IMR-90 (cell line): ENCODE measurements at regions not wholly inside any gene's neighbourhood (a gene's known extent, or its start where the extent isn't known, plus 50 kb on each side); places are given as distances from the start of the nearest gene placed in this dataset.

ENCODE experiments used
- ATAC-seq: fragments of 200-7000 bp; cut with Tn5 transposase; 2 replicates; pipeline ENCODE4 v1.9.1; 2020; ENCODE audit warnings: low read depth, mild to moderate bottlenecking, moderate library complexity
- BruUV-seq: library from RNA; stranded (reverse); fragments of 400-500 nt; replicated peaks from 2 replicates; lab custom pipeline; 2021; lab: Mats Ljungman, UMichigan
- CTCF ChIA-PET: fragments of 300-600 bp; formaldehyde crosslinking; extraction: SDS; loops from one replicate; lab custom pipeline; 2021; ENCODE audit warnings: antibody characterized with exemption; lab: Yijun Ruan, JAX
- POLR2A ChIA-PET: fragments of 300-600 bp; sonication (Branson Sonifier 250); formaldehyde crosslinking; loops from one replicate; lab custom pipeline; 2022; ENCODE audit warnings: antibody characterized with exemption; ENCODE audit not compliant: unreplicated experiment; lab: Charles Lee
- DNase-seq: peaks from one replicate; pipeline ENCODE4 v3.0.0; 2013
- H2AFZ ChIP-seq: replicated peaks from 2 replicates; pipeline ENCODE3; 2013; ENCODE audit warnings: low read length, mild to moderate bottlenecking; ENCODE audit not compliant: poor library complexity
- H2AK5ac ChIP-seq: 2 replicates; pipeline ENCODE4 v1.6.1; 2013; ENCODE audit warnings: low read depth, low read length, inconsistent platforms
- H2AK9ac ChIP-seq: replicated peaks from 2 replicates; pipeline ENCODE3; 2013; ENCODE audit warnings: mild to moderate bottlenecking, low read depth, low read length, moderate library complexity; ENCODE audit not compliant: poor library complexity
- H2BK120ac ChIP-seq: 2 replicates; pipeline ENCODE4 v1.6.1; 2013; ENCODE audit warnings: low read depth, low read length, inconsistent platforms
- H2BK15ac ChIP-seq: 3 replicates; pipeline ENCODE4 v1.6.1; 2013; ENCODE audit warnings: low read depth, low read length, inconsistent platforms
- H2BK20ac ChIP-seq: 2 replicates; pipeline ENCODE4 v1.6.1; 2013; ENCODE audit warnings: low read depth, mild to moderate bottlenecking, inconsistent platforms, low read length, moderate library complexity
- H2BK5ac ChIP-seq: 2 replicates; pipeline ENCODE4 v1.6.1; 2013; ENCODE audit warnings: mild to moderate bottlenecking, low read depth, low read length, inconsistent platforms; ENCODE audit not compliant: poor library complexity, severe bottlenecking
- H3K14ac ChIP-seq: replicated peaks from 2 replicates; pipeline ENCODE4 v1.6.1; 2013; ENCODE audit warnings: low read depth, low read length, inconsistent platforms
- H3K18ac ChIP-seq: 2 replicates; pipeline ENCODE4 v1.6.1; 2013; ENCODE audit warnings: low read depth, low read length, control low read depth
- H3K23ac ChIP-seq: 2 replicates; pipeline ENCODE4 v1.6.1; 2013; ENCODE audit warnings: low read depth, low read length, inconsistent platforms
- H3K27ac ChIP-seq: 2 replicates; pipeline ENCODE4 v1.5.1; 2013; ENCODE audit warnings: mild to moderate bottlenecking, control low read depth, low read length; ENCODE audit not compliant: insufficient read depth
- H3K27me3 ChIP-seq: 2 replicates; pipeline ENCODE4 v1.6.1; 2013; ENCODE audit warnings: low read length; ENCODE audit not compliant: control insufficient read depth, insufficient read depth
- H3K36me3 ChIP-seq: 2 replicates; pipeline ENCODE4 v1.6.1; 2013; ENCODE audit warnings: low read length, mixed read lengths; ENCODE audit not compliant: control insufficient read depth, insufficient read depth
- H3K4ac ChIP-seq: 2 replicates; pipeline ENCODE4 v1.6.1; 2013; ENCODE audit warnings: low read depth, low read length, inconsistent platforms
- H3K4me1 ChIP-seq: 2 replicates; pipeline ENCODE4 v1.6.1; 2013; ENCODE audit warnings: low read length, mixed read lengths; ENCODE audit not compliant: control insufficient read depth, insufficient read depth
- H3K4me2 ChIP-seq: 2 replicates; pipeline ENCODE4 v1.6.1; 2013; ENCODE audit warnings: low read depth, mild to moderate bottlenecking, control low read depth, low read length, moderate library complexity
- H3K4me3 ChIP-seq: 2 replicates; pipeline ENCODE4 v1.5.1; 2013; ENCODE audit warnings: low read depth, mild to moderate bottlenecking, control low read depth, low read length, moderate library complexity; ENCODE audit not compliant: insufficient read depth
- H3K56ac ChIP-seq: 2 replicates; pipeline ENCODE4 v1.6.1; 2013; ENCODE audit warnings: low read length, inconsistent platforms; ENCODE audit not compliant: insufficient read depth; ENCODE audit errors: extremely low read depth
- H3K79me1 ChIP-seq, 2 experiments: 2 replicates each; pipeline ENCODE4 v1.6.1; 2013; ENCODE audit warnings: low read length in 2 of 2, inconsistent platforms in 1 of 2, low read depth in 1 of 2
- H3K9ac ChIP-seq: 2 replicates; pipeline ENCODE4 v1.6.1; 2013; ENCODE audit warnings: low read depth, low read length, control low read depth
- H3K9me1 ChIP-seq: 2 replicates; pipeline ENCODE4 v1.6.1; 2013; ENCODE audit warnings: low read length, inconsistent platforms; ENCODE audit not compliant: insufficient read depth
- H3K9me3 ChIP-seq: 2 replicates; pipeline ENCODE4 v1.6.1; 2013; ENCODE audit warnings: low read length; ENCODE audit not compliant: control insufficient read depth, insufficient read depth
- H4K20me1 ChIP-seq: 2 replicates; pipeline ENCODE4 v1.6.1; 2013; ENCODE audit warnings: low read length, inconsistent platforms; ENCODE audit not compliant: insufficient read depth
- H4K5ac ChIP-seq: 2 replicates; pipeline ENCODE4 v1.6.1; 2013; ENCODE audit warnings: mild to moderate bottlenecking, low read depth, low read length, control low read depth
- H4K8ac ChIP-seq, 2 experiments: 2 replicates each; pipeline ENCODE4 v1.6.1; 2013; ENCODE audit warnings: low read depth in 2 of 2, low read length in 2 of 2, control low read depth in 1 of 2, inconsistent platforms in 1 of 2
- H4K91ac ChIP-seq: 2 replicates; pipeline ENCODE4 v1.6.1; 2013; ENCODE audit warnings: low read depth, low read length, inconsistent platforms; ENCODE audit not compliant: insufficient read depth
- BHLHE40 ChIP-seq: fragments of 150-350 bp; IDR thresholded peaks from 2 replicates; pipeline ENCODE4 v1.6.1; 2016; ENCODE audit warnings: mild to moderate bottlenecking, low read depth, low read length
- CEBPB ChIP-seq: IDR thresholded peaks from 2 replicates; pipeline ENCODE4 v1.6.1; 2012; ENCODE audit warnings: low read depth, low read length, improper control_type of control experiment
- FOS ChIP-seq: fragments of 150-350 bp; IDR thresholded peaks from 2 replicates; pipeline ENCODE4 v1.6.1; 2016; ENCODE audit warnings: low read depth, low read length
- MAFK ChIP-seq: IDR thresholded peaks from 2 replicates; pipeline ENCODE4 v1.6.1; 2012; ENCODE audit warnings: low read depth, low read length, improper control_type of control experiment
- MAZ ChIP-seq: IDR thresholded peaks from 2 replicates; pipeline ENCODE4 v1.6.1; 2012; ENCODE audit warnings: low read depth, mild to moderate bottlenecking, low read length, improper control_type of control experiment, moderate library complexity, borderline replicate concordance
- MXI1 ChIP-seq: IDR thresholded peaks from 2 replicates; pipeline ENCODE4 v1.6.1; 2012; ENCODE audit warnings: low read depth, mild to moderate bottlenecking, low read length, moderate library complexity, borderline replicate concordance
- NFE2L2 ChIP-seq: fragments of 150-350 bp; IDR thresholded peaks from 2 replicates; pipeline ENCODE4 v1.6.1; 2016; ENCODE audit warnings: low read depth, mild to moderate bottlenecking, low read length
- RAD21 ChIP-seq: IDR thresholded peaks from 2 replicates; pipeline ENCODE4 v1.6.1; 2012; ENCODE audit warnings: low read length, improper control_type of control experiment
- RCOR1 ChIP-seq: IDR thresholded peaks from 2 replicates; pipeline ENCODE4 v1.6.1; 2012; ENCODE audit warnings: mild to moderate bottlenecking, low read length, improper control_type of control experiment; ENCODE audit not compliant: insufficient replicate concordance
- WGBS, 2 experiments: methylation state at CpG; one replicate each; pipeline versions ENCODE4 v1.1.5 to v1.1.7; 2013; ENCODE audit warnings: missing lambda C conversion rate in 2 of 2; ENCODE audit not compliant: insufficient read length in 1 of 2; ENCODE audit errors: extremely low coverage in 2 of 2; 5-methylcytosine and 5-hydroxymethylcytosine counted together
- dilution Hi-C: fragments of 300-500 bp; cut with HindIII; formaldehyde crosslinking; loops from one replicate; pipeline ENCODE4 v1.14.3; 2018; ENCODE audit warnings: low sequenced_read_pairs; ENCODE audit not compliant: unreplicated experiment
- in situ Hi-C: fragments of 300-500 bp; cut with MboI; formaldehyde crosslinking; loops from 3 replicates; pipeline ENCODE4 v1.14.3; 2019; ENCODE audit warnings: low sequenced_read_pairs, inconsistent platforms, mixed read lengths
- intact Hi-C: fragments of 100-400 bp; cut with micrococcal nuclease; formaldehyde crosslinking; loops from 2 replicates; pipeline ENCODE4 v1.10.0; 2022
- TF ChIP-seq, protein P1 (sequence below): fragments of 150-350 bp; IDR thresholded peaks from 2 replicates; pipeline ENCODE4 v1.6.1; 2017; ENCODE audit warnings: mild to moderate bottlenecking, antibody characterized with exemption, low read length, low read depth
- TF ChIP-seq, protein P2 (sequence below): fragments of 150-350 bp; IDR thresholded peaks from 2 replicates; pipeline ENCODE4 v1.6.1; 2016; ENCODE audit warnings: low read depth, mild to moderate bottlenecking, low read length, moderate library complexity, borderline replicate concordance
- TF ChIP-seq, protein P3 (sequence below): conservative IDR thresholded peaks from 2 replicates; pipeline ENCODE4 v1.5.1; 2012; ENCODE audit warnings: mild to moderate bottlenecking, low read depth, low read length, improper control_type of control experiment

DNA sequence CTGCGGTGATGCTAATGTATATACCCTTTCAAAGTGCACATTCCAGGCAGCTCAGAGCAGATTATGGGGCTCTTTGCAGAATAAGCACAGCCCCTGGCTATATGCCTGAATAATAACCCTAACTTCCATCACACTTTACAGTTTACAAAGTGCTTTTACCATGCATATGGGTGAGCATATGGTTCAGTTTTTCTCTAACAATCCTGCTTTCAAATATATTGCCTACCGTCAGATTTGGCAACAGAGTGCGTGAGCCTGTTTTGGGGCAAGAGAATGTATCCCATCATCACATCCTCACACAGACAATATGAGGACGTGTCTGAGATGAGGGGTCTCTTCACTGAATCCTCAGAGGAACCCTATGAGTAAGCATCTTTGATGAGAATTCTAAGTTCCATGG is 162.8 kb upstream of the VCX start:
- no peaks in the 10 kb centered on the region for H3K79me1 ChIP-seq
- H3K23ac ChIP-seq, result no peak overlapping the region
- no peaks in the 10 kb centered on the region for H3K27me3 ChIP-seq
- no peak overlapping the region for H3K27ac ChIP-seq
- intact Hi-C loops (no loop called here), in situ Hi-C loops (no loop called here), dilution Hi-C loops (no loop called here)
- no peak overlapping the region for H2AFZ ChIP-seq
- H2BK5ac ChIP-seq, result no peak overlapping the region
- DNase-seq, result no peak
- no peak overlapping the region for H2BK120ac ChIP-seq
- H3K4ac ChIP-seq, result no peak overlapping the region
- ATAC-seq, result no peak
- no peaks in the 10 kb centered on the region for H4K20me1 ChIP-seq
- no peak overlapping the region for H3K9ac ChIP-seq
- WGBS, 2 experiments, result no CpG with 5 or more reads among the region's 4 CpGs
- H2BK20ac ChIP-seq, result no peak overlapping the region
- H3K56ac ChIP-seq, result no peak overlapping the region
- H3K4me2 ChIP-seq, result no peak overlapping the region
- no peak overlapping the region for H4K8ac ChIP-seq
- no peaks in the 10 kb centered on the region for H3K36me3 ChIP-seq
- ChIA-PET CTCF (interaction anchor here (0.6 kb wide), 1 partner anchor 275 kb away, joined by 3 read pairs; no protein-coding TSS in a partner anchor), POLR2A (no interaction called here)
- H3K4me1 ChIP-seq, result no peaks in the 10 kb centered on the region
- peaks cover 5% of the 10 kb centered on the region for H3K9me3 ChIP-seq
- no TSS peak for BruUV-seq
- H3K9me1 ChIP-seq, result no peaks in the 10 kb centered on the region
- H3K18ac ChIP-seq, result no peak overlapping the region
- no peak overlapping the region for H3K4me3 ChIP-seq
- H4K5ac ChIP-seq, result no peak overlapping the region
- no peak overlapping the region for H3K14ac ChIP-seq
- no peak overlapping the region for H2AK5ac ChIP-seq
- TF ChIP-seq RCOR1, result no peak
- TF ChIP-seq, protein P1, sequence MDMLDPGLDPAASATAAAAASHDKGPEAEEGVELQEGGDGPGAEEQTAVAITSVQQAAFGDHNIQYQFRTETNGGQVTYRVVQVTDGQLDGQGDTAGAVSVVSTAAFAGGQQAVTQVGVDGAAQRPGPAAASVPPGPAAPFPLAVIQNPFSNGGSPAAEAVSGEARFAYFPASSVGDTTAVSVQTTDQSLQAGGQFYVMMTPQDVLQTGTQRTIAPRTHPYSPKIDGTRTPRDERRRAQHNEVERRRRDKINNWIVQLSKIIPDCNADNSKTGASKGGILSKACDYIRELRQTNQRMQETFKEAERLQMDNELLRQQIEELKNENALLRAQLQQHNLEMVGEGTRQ, result no peak
- TF ChIP-seq RAD21, result no peak
- TF ChIP-seq MXI1, result no peak
- TF ChIP-seq, protein P2, sequence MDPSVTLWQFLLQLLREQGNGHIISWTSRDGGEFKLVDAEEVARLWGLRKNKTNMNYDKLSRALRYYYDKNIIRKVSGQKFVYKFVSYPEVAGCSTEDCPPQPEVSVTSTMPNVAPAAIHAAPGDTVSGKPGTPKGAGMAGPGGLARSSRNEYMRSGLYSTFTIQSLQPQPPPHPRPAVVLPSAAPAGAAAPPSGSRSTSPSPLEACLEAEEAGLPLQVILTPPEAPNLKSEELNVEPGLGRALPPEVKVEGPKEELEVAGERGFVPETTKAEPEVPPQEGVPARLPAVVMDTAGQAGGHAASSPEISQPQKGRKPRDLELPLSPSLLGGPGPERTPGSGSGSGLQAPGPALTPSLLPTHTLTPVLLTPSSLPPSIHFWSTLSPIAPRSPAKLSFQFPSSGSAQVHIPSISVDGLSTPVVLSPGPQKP, result no peak
- TF ChIP-seq, protein P3, sequence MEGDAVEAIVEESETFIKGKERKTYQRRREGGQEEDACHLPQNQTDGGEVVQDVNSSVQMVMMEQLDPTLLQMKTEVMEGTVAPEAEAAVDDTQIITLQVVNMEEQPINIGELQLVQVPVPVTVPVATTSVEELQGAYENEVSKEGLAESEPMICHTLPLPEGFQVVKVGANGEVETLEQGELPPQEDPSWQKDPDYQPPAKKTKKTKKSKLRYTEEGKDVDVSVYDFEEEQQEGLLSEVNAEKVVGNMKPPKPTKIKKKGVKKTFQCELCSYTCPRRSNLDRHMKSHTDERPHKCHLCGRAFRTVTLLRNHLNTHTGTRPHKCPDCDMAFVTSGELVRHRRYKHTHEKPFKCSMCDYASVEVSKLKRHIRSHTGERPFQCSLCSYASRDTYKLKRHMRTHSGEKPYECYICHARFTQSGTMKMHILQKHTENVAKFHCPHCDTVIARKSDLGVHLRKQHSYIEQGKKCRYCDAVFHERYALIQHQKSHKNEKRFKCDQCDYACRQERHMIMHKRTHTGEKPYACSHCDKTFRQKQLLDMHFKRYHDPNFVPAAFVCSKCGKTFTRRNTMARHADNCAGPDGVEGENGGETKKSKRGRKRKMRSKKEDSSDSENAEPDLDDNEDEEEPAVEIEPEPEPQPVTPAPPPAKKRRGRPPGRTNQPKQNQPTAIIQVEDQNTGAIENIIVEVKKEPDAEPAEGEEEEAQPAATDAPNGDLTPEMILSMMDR, result no peak
- no peak for TF ChIP-seq FOS
- TF ChIP-seq BHLHE40, result no peak
- no peak for TF ChIP-seq MAZ
- no peak for TF ChIP-seq MAFK
- no peak for TF ChIP-seq CEBPB
- no peak for TF ChIP-seq NFE2L2
- H2AK9ac ChIP-seq, result no peak overlapping the region
- H4K91ac ChIP-seq, result no peak overlapping the region
- no peak overlapping the region for H2BK15ac ChIP-seq
